HL-60/S4 treated with phorbol 12-myristate 13-acetate at 8.2 ng/mL for 4 days and 3 days (cell line): ENCODE measurements at regions not wholly inside any gene's neighbourhood (a gene's known extent, or its start where the extent isn't known, plus 50 kb on each side); places are given as distances from the start of the nearest gene placed in this dataset.

Experiments
- in situ Hi-C: fragments of 300-500 bp; cut with MboI; formaldehyde crosslinking; loops from 2 replicates; pipeline ENCODE4 v1.15.0; 2022; ENCODE audit warnings: low sequenced_read_pairs

GRCh38 chr21:33152732-33153130, 77.0 kb upstream of the IFNAR2 start:
- in situ Hi-C loops: no loop called here

- in situ Hi-C loops: no loop called here
These were observed 74.7 kb upstream of the IFNAR2 start for GRCh38 chr21:33155005-33155404.

GRCh38 chr21:33155422-33155821, 74.3 kb upstream of the IFNAR2 start:
- in situ Hi-C loops: no loop called here

DNA sequence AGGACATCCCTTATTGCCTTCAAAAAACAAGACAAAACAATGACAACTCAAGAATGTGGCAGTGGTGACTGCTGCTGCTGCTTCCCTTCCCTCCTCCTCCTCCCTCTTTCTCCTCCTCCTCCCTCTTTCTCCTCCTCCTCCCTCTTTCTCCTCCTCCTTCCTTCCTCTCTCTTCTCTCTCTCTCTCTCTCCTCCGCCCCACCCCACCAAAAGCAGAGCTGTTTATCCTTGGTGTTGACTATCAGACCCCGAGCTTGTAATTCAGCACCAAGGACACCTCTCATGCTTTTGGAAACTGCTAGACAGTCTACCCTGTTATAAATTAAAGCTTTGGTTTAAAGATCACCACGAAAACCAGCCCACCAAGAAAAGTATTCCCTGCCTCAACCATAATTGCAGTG, 72.4 kb upstream of the IFNAR2 start:
- in situ Hi-C loops: no loop called here

- in situ Hi-C loops: no loop called here
These were observed 71.1 kb upstream of the IFNAR2 start for GRCh38 chr21:33158654-33159053.

GRCh38 chr21:33162436-33162951, 67.2 kb upstream of the IFNAR2 start:
- in situ Hi-C loops: no loop called here

DNA sequence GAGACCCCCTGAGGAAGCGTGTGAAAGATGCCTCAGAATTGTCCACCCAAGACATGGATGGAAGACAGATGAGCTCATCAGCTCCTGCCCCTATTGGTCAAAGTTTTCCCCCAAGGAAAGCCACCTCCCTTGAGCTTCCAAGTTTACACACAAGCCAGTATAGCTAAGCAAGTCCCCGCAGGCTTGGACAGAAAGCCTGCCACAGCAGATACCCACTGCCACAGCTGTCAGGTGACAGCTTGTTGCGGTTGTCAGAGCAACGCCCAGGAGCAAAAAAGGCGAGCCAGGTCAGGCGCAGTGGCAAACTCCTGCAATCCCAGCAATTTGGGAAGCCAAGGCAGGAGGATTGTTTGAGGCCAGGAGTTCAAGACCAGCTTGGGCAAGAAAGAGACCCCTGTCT, 60.9 kb upstream of the IFNAR2 start:
- in situ Hi-C loops: no loop called here

DNA sequence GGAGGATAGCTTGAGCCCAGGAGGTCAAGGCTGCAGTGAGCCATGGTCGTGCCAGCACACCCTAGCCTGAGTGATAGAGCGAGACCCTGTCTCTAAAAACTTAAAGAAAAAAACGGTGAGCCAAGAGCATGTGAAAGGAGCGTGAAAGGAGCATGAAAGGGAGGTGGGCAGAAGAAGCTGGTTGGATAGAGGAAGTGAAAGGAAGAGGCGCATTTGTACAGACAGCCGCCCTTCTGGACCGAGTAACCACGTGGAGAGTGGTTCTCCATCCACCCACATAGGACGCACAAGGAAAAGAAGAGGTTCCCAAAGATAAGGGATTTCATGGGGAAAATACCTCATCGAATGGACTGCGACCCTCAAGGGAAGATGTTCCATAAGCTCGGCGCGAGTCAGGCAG, 60.4 kb upstream of the IFNAR2 start:
- in situ Hi-C loops: no loop called here

DNA sequence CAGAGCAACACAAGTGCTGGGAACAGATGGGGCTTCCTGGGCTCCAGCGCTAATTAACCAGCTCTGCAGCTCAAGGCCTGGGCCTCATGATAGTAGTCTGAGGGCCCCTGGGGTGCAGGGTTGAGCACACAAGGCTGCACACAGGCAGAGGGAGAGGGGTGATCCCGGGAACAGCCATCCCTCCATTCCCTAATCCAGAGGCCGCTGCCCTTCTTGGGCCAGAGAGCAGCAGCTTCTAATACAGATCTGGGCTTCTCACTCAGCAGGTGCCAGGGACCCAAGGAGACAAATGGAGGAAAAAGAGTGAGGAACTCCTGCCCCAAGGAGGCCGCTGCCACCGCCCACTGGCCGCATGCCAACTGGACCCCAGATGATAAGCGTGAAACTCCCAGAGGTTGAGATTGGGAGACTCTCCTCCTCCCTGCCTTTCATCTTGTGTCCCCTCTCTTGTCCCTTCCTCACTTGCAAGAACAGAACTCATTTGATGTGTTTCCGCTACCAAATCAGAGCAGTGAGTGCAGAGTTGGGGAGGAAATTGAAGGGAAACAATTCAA, 58.0 kb upstream of the IFNAR2 start:
- in situ Hi-C loops: no loop called here

GRCh38 chr21:33174756-33175155, 55.0 kb upstream of the IFNAR2 start:
- in situ Hi-C loops: loop anchor here (25.0 kb wide), 2 partner anchors 337 to 512 kb away; no protein-coding TSS in a partner anchor
